ENCODE measurements at regions not wholly inside any gene's neighbourhood (a gene's known extent, or its start where the extent isn't known, plus 50 kb on each side); places are given as distances from the start of the nearest gene placed in this dataset.

- H3K9me3 ChIP-seq (ENCODE audit: severe bottlenecking): no peaks in the 10 kb centered on the region
- H3K27me3 ChIP-seq (ENCODE audit: insufficient read depth, low read depth, severe bottlenecking): no peaks in the 10 kb centered on the region
- no peak overlapping the region for H3K4me3 ChIP-seq (ENCODE audit: low read depth, low read length)
- no peak overlapping the region for H3K27ac ChIP-seq
- H3K36me3 ChIP-seq: no peaks in the 10 kb centered on the region
- TF ChIP-seq CTCF (IDR thresholded peaks at IDR 0.05; ENCODE audit: low read depth, low read length): no peak
- no peak for DNase-seq
Observed at GRCh38 chr2:64828261-64828660, 160.9 kb upstream of the SLC1A4 start.

- Histone ChIP-seq H3K27me3 (ENCODE audit: insufficient read depth, low read depth, severe bottlenecking) (no peaks in the 10 kb centered on the region), H3K4me3 (ENCODE audit: low read depth, low read length) (no peak overlapping the region), H3K27ac (no peak overlapping the region), H3K36me3 (no peaks in the 10 kb centered on the region), H3K9me3 (ENCODE audit: severe bottlenecking) (no peaks in the 10 kb centered on the region)
- DNase-seq: no peak
- TF ChIP-seq CTCF (IDR thresholded peaks at IDR 0.05; ENCODE audit: low read depth, low read length): no peak
Observed at GRCh38 chr2:64829525-64829924, 159.7 kb upstream of the SLC1A4 start.

GRCh38 chr2:64831134-64831976 lies 157.8 kb upstream of the SLC1A4 start:
- H3K9me3 ChIP-seq (ENCODE audit: severe bottlenecking): no peaks in the 10 kb centered on the region
- no peak overlapping the region for H3K27ac ChIP-seq
- peak; percentile 80 for DNase-seq
- H3K36me3 ChIP-seq: no peaks in the 10 kb centered on the region
- H3K27me3 ChIP-seq (ENCODE audit: insufficient read depth, low read depth, severe bottlenecking): no peaks in the 10 kb centered on the region
- no peak overlapping the region for H3K4me3 ChIP-seq (ENCODE audit: low read depth, low read length)
- peak; percentile 91 for TF ChIP-seq CTCF (IDR thresholded peaks at IDR 0.05; ENCODE audit: low read depth, low read length)

- Histone ChIP-seq H3K27me3 (ENCODE audit: insufficient read depth, low read depth, severe bottlenecking) (no peaks in the 10 kb centered on the region), H3K4me3 (ENCODE audit: low read depth, low read length) (no peak overlapping the region), H3K27ac (peak overlapping the region; percentile 2; the same call in 1 of the 2 replicates), H3K36me3 (no peaks in the 10 kb centered on the region), H3K9me3 (ENCODE audit: severe bottlenecking) (no peaks in the 10 kb centered on the region)
- no peak for DNase-seq
- no peak for TF ChIP-seq CTCF (IDR thresholded peaks at IDR 0.05; ENCODE audit: low read depth, low read length)
Observed at GRCh38 chr2:64831977-64832328, 157.2 kb upstream of the SLC1A4 start.

- DNase-seq: no peak
- Histone ChIP-seq H3K9me3 (ENCODE audit: severe bottlenecking) (no peaks in the 10 kb centered on the region), H3K27ac (no peak overlapping the region), H3K27me3 (ENCODE audit: insufficient read depth, low read depth, severe bottlenecking) (no peaks in the 10 kb centered on the region), H3K36me3 (no peaks in the 10 kb centered on the region), H3K4me3 (ENCODE audit: low read depth, low read length) (no peak overlapping the region)
- no peak for TF ChIP-seq CTCF (IDR thresholded peaks at IDR 0.05; ENCODE audit: low read depth, low read length)
Observed at GRCh38 chr2:64832936-64833335, 156.3 kb upstream of the SLC1A4 start.

- DNase-seq: no peak
- Histone ChIP-seq H3K4me3 (ENCODE audit: low read depth, low read length) (no peak overlapping the region), H3K27me3 (ENCODE audit: insufficient read depth, low read depth, severe bottlenecking) (no peaks in the 10 kb centered on the region), H3K27ac (no peak overlapping the region), H3K36me3 (no peaks in the 10 kb centered on the region), H3K9me3 (ENCODE audit: severe bottlenecking) (no peaks in the 10 kb centered on the region)
- no peak for TF ChIP-seq CTCF (IDR thresholded peaks at IDR 0.05; ENCODE audit: low read depth, low read length)
Observed at GRCh38 chr2:64836566-64836965, 152.6 kb upstream of the SLC1A4 start.

Data from WERI-Rb-1 (cell line).